ENCODE measurements at regions not wholly inside any gene's neighbourhood (a gene's known extent, or its start where the extent isn't known, plus 50 kb on each side); places are given as distances from the start of the nearest gene placed in this dataset.
"Not testable (repeated sequence)": the region's sequence is repeated elsewhere in the genome, so short reads cannot be mapped to it uniquely, and the experiment has no call there.

GRCh38 chr13:37475151-37475550 lies 123.4 kb downstream of the POSTN start:
- DNase-seq (ENCODE audit: low read depth), result no peak

- DNase-seq (ENCODE audit: low read depth), result no peak
These were observed 125.5 kb downstream of the POSTN start for GRCh38 chr13:37473035-37473434.

- not testable (repeated sequence) for DNase-seq (ENCODE audit: low read depth)
These were observed 126.3 kb downstream of the POSTN start for GRCh38 chr13:37472266-37472665.

GRCh38 chr13:37460166-37460565 lies 138.4 kb downstream of the POSTN start:
- DNase-seq (ENCODE audit: low read depth), result no peak

GRCh38 chr13:37457612-37458011 lies 141.0 kb downstream of the POSTN start:
- no peak for DNase-seq (ENCODE audit: low read depth)

- no peak for DNase-seq (ENCODE audit: low read depth)
These were observed 142.1 kb downstream of the POSTN start for GRCh38 chr13:37456506-37456905.

GRCh38 chr13:37456041-37456440 lies 142.5 kb downstream of the POSTN start:
- no peak for DNase-seq (ENCODE audit: low read depth)

- DNase-seq (ENCODE audit: low read depth), result no peak
These were observed 145.3 kb downstream of the POSTN start for GRCh38 chr13:37453246-37453645.

- DNase-seq (ENCODE audit: low read depth), result no peak
These were observed 148.3 kb downstream of the POSTN start for GRCh38 chr13:37450276-37450675.

- no peak for DNase-seq (ENCODE audit: low read depth)
These were observed 150.4 kb downstream of the POSTN start for GRCh38 chr13:37448153-37448552.

- peak; percentile 52 for DNase-seq (ENCODE audit: low read depth)
These were observed 152.1 kb downstream of the POSTN start for GRCh38 chr13:37446503-37446902.

GRCh38 chr13:37443538-37443937 lies 155.0 kb downstream of the POSTN start:
- no peak for DNase-seq (ENCODE audit: low read depth)

- DNase-seq (ENCODE audit: low read depth), result no peak
These were observed 155.6 kb downstream of the POSTN start for GRCh38 chr13:37442996-37443395.

GRCh38 chr13:37435881-37436280 lies 162.7 kb downstream of the POSTN start:
- DNase-seq (ENCODE audit: low read depth), result no peak

- no peak for DNase-seq (ENCODE audit: low read depth)
These were observed 165.5 kb downstream of the POSTN start for GRCh38 chr13:37433086-37433485.

GRCh38 chr13:37429976-37430375 lies 168.6 kb downstream of the POSTN start:
- no peak for DNase-seq (ENCODE audit: low read depth)

GRCh38 chr13:37427843-37428494 lies 170.6 kb downstream of the POSTN start:
- no peak for DNase-seq (ENCODE audit: low read depth)

- DNase-seq (ENCODE audit: low read depth), result no peak
These were observed 180.1 kb downstream of the POSTN start for GRCh38 chr13:37418490-37418889.

- DNase-seq (ENCODE audit: low read depth), result no peak
These were observed 181.5 kb downstream of the POSTN start for GRCh38 chr13:37417060-37417441.

GRCh38 chr13:37416291-37417059 lies 182.1 kb downstream of the POSTN start:
- DNase-seq (ENCODE audit: low read depth), result no peak

- no peak for DNase-seq (ENCODE audit: low read depth)
These were observed 185.4 kb downstream of the POSTN start for GRCh38 chr13:37413161-37413560.

GRCh38 chr13:37412241-37412921 lies 186.2 kb downstream of the POSTN start:
- no peak for DNase-seq (ENCODE audit: low read depth)

- DNase-seq (ENCODE audit: low read depth), result no peak
These were observed 188.3 kb downstream of the POSTN start for GRCh38 chr13:37410316-37410715.

Data from HS-27A (cell line).